ENCODE measurements at regions not wholly inside any gene's neighbourhood (a gene's known extent, or its start where the extent isn't known, plus 50 kb on each side); places are given as distances from the start of the nearest gene placed in this dataset. TPM values are rescaled to one million over a fixed set of nuclear protein-coding genes. Genes with fewer than 3 reads are reported as not detected.

DNA sequence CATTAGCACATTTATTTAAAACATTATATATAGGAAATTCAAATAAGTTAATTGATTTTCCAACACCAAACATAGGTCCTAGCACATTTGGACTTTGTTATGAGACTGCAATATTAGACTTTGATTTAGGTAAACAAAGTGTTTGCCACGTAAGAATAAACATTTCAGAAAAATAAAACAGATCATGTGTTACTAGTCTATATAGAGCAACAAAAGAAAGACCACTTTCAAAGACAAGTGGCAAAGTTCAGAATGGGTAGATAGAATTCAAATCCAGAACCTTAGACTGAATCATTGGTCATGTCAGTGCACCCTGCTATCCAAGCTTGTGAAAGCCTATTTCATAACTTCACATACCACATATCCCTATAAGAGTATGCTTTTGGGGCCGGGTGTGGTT, 66.7 kb upstream of the PRR20A start:
- H3K9me2 ChIP-seq (replicated peaks; ENCODE audit: low read length): no peaks in the 10 kb centered on the region
- H4K20me1 ChIP-seq (ENCODE audit: low read length): no peaks in the 10 kb centered on the region
- DNase-seq (no peak), ATAC-seq (no peak)
- no peak overlapping the region for H3K4me3 ChIP-seq (ENCODE audit: low read length)
- CTCF ChIA-PET: no interaction called here
- no peak overlapping the region for H3K4me2 ChIP-seq (ENCODE audit: low read length)
- H3K27me3 ChIP-seq (ENCODE audit: low read length): no peaks in the 10 kb centered on the region
- no TSS peak for BruUV-seq (replicated peaks)
- TF ChIP-seq, protein P1, sequence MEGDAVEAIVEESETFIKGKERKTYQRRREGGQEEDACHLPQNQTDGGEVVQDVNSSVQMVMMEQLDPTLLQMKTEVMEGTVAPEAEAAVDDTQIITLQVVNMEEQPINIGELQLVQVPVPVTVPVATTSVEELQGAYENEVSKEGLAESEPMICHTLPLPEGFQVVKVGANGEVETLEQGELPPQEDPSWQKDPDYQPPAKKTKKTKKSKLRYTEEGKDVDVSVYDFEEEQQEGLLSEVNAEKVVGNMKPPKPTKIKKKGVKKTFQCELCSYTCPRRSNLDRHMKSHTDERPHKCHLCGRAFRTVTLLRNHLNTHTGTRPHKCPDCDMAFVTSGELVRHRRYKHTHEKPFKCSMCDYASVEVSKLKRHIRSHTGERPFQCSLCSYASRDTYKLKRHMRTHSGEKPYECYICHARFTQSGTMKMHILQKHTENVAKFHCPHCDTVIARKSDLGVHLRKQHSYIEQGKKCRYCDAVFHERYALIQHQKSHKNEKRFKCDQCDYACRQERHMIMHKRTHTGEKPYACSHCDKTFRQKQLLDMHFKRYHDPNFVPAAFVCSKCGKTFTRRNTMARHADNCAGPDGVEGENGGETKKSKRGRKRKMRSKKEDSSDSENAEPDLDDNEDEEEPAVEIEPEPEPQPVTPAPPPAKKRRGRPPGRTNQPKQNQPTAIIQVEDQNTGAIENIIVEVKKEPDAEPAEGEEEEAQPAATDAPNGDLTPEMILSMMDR (conservative IDR thresholded peaks at IDR 0.05; ENCODE audit: low read depth, low read length): no peak
- TF ChIP-seq EZH2 (IDR thresholded peaks at IDR 0.05; ENCODE audit: low read length, unreplicated experiment) (no peak), EZH2phosphoT487 (IDR thresholded peaks at IDR 0.05; ENCODE audit: borderline replicate concordance, low read length) (no peak)
- no peaks in the 10 kb centered on the region for H3K36me3 ChIP-seq (ENCODE audit: low read depth, low read length)
- intact Hi-C loops (cut with micrococcal nuclease): no loop called here
- POLR2A ChIA-PET (ENCODE audit: unreplicated experiment): no interaction called here
- no peak overlapping the region for H2AFZ ChIP-seq (ENCODE audit: low read length)
- no peaks in the 10 kb centered on the region for H3K4me1 ChIP-seq (ENCODE audit: insufficient read depth, low read length)
- no peak overlapping the region for H3K27ac ChIP-seq (ENCODE audit: low read length)
- H3K79me2 ChIP-seq (ENCODE audit: low read length): no peaks in the 10 kb centered on the region
- H3K9ac ChIP-seq (ENCODE audit: low read length): no peak overlapping the region
- no peaks in the 10 kb centered on the region for H3F3A ChIP-seq (ENCODE audit: low read length, unreplicated experiment)
- no peaks in the 10 kb centered on the region for H3K9me3 ChIP-seq (ENCODE audit: low read length)

DNA sequence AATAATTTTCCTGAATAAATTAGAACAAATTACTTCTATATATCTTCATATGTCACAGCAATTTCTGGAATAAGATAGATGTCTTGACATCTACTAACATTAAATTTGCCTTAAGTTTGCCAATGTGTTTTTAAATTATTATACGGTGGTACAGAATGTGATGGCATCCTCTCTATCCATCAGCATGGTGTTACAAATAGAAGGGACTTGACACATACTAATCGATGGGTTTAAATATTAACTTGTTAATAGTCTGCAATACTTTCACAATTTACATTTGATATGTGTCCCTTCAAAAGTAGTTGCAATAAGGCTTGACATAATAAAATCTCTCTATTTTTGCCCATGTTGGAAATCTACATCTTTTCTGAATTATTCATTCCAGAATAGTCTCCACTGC, 65.1 kb upstream of the PRR20A start:
- Histone ChIP-seq H3K36me3 (ENCODE audit: low read depth, low read length) (no peaks in the 10 kb centered on the region), H3K9me2 (replicated peaks; ENCODE audit: low read length) (no peaks in the 10 kb centered on the region), H2AFZ (ENCODE audit: low read length) (no peak overlapping the region), H3K27me3 (ENCODE audit: low read length) (no peaks in the 10 kb centered on the region), H3K4me2 (ENCODE audit: low read length) (no peak overlapping the region), H3K9ac (ENCODE audit: low read length) (no peak overlapping the region), H3K9me3 (ENCODE audit: low read length) (no peaks in the 10 kb centered on the region), H4K20me1 (ENCODE audit: low read length) (no peaks in the 10 kb centered on the region), H3K4me3 (ENCODE audit: low read length) (no peak overlapping the region), H3K79me2 (ENCODE audit: low read length) (no peaks in the 10 kb centered on the region), H3K27ac (ENCODE audit: low read length) (no peak overlapping the region), H3K4me1 (ENCODE audit: insufficient read depth, low read length) (no peaks in the 10 kb centered on the region), H3F3A (ENCODE audit: low read length, unreplicated experiment) (no peaks in the 10 kb centered on the region)
- ChIA-PET POLR2A (ENCODE audit: unreplicated experiment) (no interaction called here), CTCF (no interaction called here)
- intact Hi-C loops (cut with micrococcal nuclease): no loop called here
- TF ChIP-seq EZH2 (IDR thresholded peaks at IDR 0.05; ENCODE audit: low read length, unreplicated experiment): no peak
- TF ChIP-seq EZH2phosphoT487 (IDR thresholded peaks at IDR 0.05; ENCODE audit: borderline replicate concordance, low read length): no peak
- TF ChIP-seq, protein P1 (conservative IDR thresholded peaks at IDR 0.05; ENCODE audit: low read depth, low read length): no peak
- no TSS peak for BruUV-seq (replicated peaks)
- no peak for ATAC-seq
- no peak for DNase-seq

DNA sequence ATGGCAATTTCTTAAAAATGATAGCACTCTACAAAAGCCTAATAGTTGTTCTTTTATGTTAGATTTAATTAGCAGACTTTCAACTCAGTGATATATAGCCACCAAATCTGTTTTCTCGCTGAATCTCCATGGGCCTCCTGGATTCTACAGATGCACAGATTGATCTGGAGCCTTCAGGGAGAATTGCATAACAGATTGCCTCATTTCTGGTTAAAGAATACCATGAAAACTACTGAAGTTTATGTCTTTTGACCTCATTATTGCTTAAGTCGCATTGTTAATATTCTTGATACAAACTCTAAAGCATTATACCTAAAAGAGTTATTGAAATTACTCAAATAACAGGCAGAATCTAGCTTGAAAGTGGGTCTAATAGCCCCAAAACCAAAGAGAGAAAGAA, 53.7 kb upstream of the PRR20A start:
- no peak for TF ChIP-seq EZH2phosphoT487 (IDR thresholded peaks at IDR 0.05; ENCODE audit: borderline replicate concordance, low read length)
- TF ChIP-seq EZH2 (IDR thresholded peaks at IDR 0.05; ENCODE audit: low read length, unreplicated experiment): no peak
- TF ChIP-seq, protein P1 (conservative IDR thresholded peaks at IDR 0.05; ENCODE audit: low read depth, low read length): no peak
- no peak for ATAC-seq

More for the DNA sequence above, 53.7 kb upstream of the PRR20A start:
- Histone ChIP-seq H3K79me2 (ENCODE audit: low read length) (no peaks in the 10 kb centered on the region), H3K4me3 (ENCODE audit: low read length) (no peak overlapping the region), H3K4me1 (ENCODE audit: insufficient read depth, low read length) (no peaks in the 10 kb centered on the region), H3K27me3 (ENCODE audit: low read length) (no peaks in the 10 kb centered on the region), H3F3A (ENCODE audit: low read length, unreplicated experiment) (no peaks in the 10 kb centered on the region), H4K20me1 (ENCODE audit: low read length) (no peaks in the 10 kb centered on the region), H3K9me2 (replicated peaks; ENCODE audit: low read length) (no peaks in the 10 kb centered on the region), H2AFZ (ENCODE audit: low read length) (no peak overlapping the region), H3K4me2 (ENCODE audit: low read length) (no peak overlapping the region), H3K36me3 (ENCODE audit: low read depth, low read length) (no peaks in the 10 kb centered on the region), H3K27ac (ENCODE audit: low read length) (no peak overlapping the region), H3K9ac (ENCODE audit: low read length) (no peak overlapping the region), H3K9me3 (ENCODE audit: low read length) (no peaks in the 10 kb centered on the region)
- no peak for DNase-seq
- BruUV-seq (replicated peaks): no TSS peak
- intact Hi-C loops (cut with micrococcal nuclease): no loop called here
- ChIA-PET POLR2A (ENCODE audit: unreplicated experiment) (no interaction called here), CTCF (no interaction called here)

Small RNA genes in the stretch of these regions (microRNA-seq; reads per million reads assigned to microRNA genes)
- gene MIR1297 (ENCODE audit: unreplicated experiment) (not detected), gene MIR5007 (ENCODE audit: unreplicated experiment) (not detected)

Data from PC-3 (cell line).